ENCODE measurements at regions not wholly inside any gene's neighbourhood (a gene's known extent, or its start where the extent isn't known, plus 50 kb on each side); places are given as distances from the start of the nearest gene placed in this dataset.

GRCh38 chr6:44667668-44668390, 280.3 kb downstream of the CDC5L start:
- TF ChIP-seq JUND (IDR thresholded peaks at IDR 0.05; ENCODE audit: low read depth) = no peak
- in situ Hi-C loops (cut with HindIII; ENCODE audit: low pct_unique_long_range_greater_than_20kb, low sequenced_read_pairs) = no loop called here
- peak in 1 of 2 experiments; percentile 75 for DNase-seq (ENCODE audit: low read depth in 1 of 2, low spot score in 1 of 2)

- in situ Hi-C loops (cut with HindIII; ENCODE audit: low pct_unique_long_range_greater_than_20kb, low sequenced_read_pairs) = no loop called here
- TF ChIP-seq JUND (IDR thresholded peaks at IDR 0.05; ENCODE audit: low read depth) = no peak
- DNase-seq (ENCODE audit: low read depth in 1 of 2, low spot score in 1 of 2) = no peak
Measured at GRCh38 chr6:44668391-44668930, 281.0 kb downstream of the CDC5L start.

GRCh38 chr6:44668976-44669934, 281.7 kb downstream of the CDC5L start:
- no peak; the same call in 1 of the 2 replicates for TF ChIP-seq JUND (IDR thresholded peaks at IDR 0.05; ENCODE audit: low read depth)
- no peak for DNase-seq (ENCODE audit: low read depth in 1 of 2, low spot score in 1 of 2)
- in situ Hi-C loops (cut with HindIII; ENCODE audit: low pct_unique_long_range_greater_than_20kb, low sequenced_read_pairs) = no loop called here

- TF ChIP-seq JUND (IDR thresholded peaks at IDR 0.05; ENCODE audit: low read depth) = no peak
- DNase-seq (ENCODE audit: low read depth in 1 of 2, low spot score in 1 of 2) = no peak
- in situ Hi-C loops (cut with HindIII; ENCODE audit: low pct_unique_long_range_greater_than_20kb, low sequenced_read_pairs) = no loop called here
Measured at GRCh38 chr6:44670146-44670545, 282.6 kb downstream of the CDC5L start.

- in situ Hi-C loops (cut with HindIII; ENCODE audit: low pct_unique_long_range_greater_than_20kb, low sequenced_read_pairs) = no loop called here
- DNase-seq (ENCODE audit: low read depth in 1 of 2, low spot score in 1 of 2) = no peak
- TF ChIP-seq JUND (IDR thresholded peaks at IDR 0.05; ENCODE audit: low read depth) = no peak
Measured at GRCh38 chr6:44671333-44671732, 283.8 kb downstream of the CDC5L start.

GRCh38 chr6:44672086-44672485, 284.6 kb downstream of the CDC5L start:
- TF ChIP-seq JUND (IDR thresholded peaks at IDR 0.05; ENCODE audit: low read depth) = no peak
- no peak for DNase-seq (ENCODE audit: low read depth in 1 of 2, low spot score in 1 of 2)
- in situ Hi-C loops (cut with HindIII; ENCODE audit: low pct_unique_long_range_greater_than_20kb, low sequenced_read_pairs) = no loop called here

GRCh38 chr6:44672841-44673240, 285.3 kb downstream of the CDC5L start:
- no peak for TF ChIP-seq JUND (IDR thresholded peaks at IDR 0.05; ENCODE audit: low read depth)
- in situ Hi-C loops (cut with HindIII; ENCODE audit: low pct_unique_long_range_greater_than_20kb, low sequenced_read_pairs) = no loop called here
- DNase-seq (ENCODE audit: low read depth in 1 of 2, low spot score in 1 of 2) = no peak

- TF ChIP-seq JUND (IDR thresholded peaks at IDR 0.05; ENCODE audit: low read depth) = no peak
- in situ Hi-C loops (cut with HindIII; ENCODE audit: low pct_unique_long_range_greater_than_20kb, low sequenced_read_pairs) = no loop called here
- DNase-seq (ENCODE audit: low read depth in 1 of 2, low spot score in 1 of 2) = no peak
Measured at GRCh38 chr6:44674226-44675155, 287.0 kb downstream of the CDC5L start.

- no peak for DNase-seq (ENCODE audit: low read depth in 1 of 2, low spot score in 1 of 2)
- in situ Hi-C loops (cut with HindIII; ENCODE audit: low pct_unique_long_range_greater_than_20kb, low sequenced_read_pairs) = no loop called here
- no peak for TF ChIP-seq JUND (IDR thresholded peaks at IDR 0.05; ENCODE audit: low read depth)
Measured at GRCh38 chr6:44675449-44675848, 287.9 kb downstream of the CDC5L start.

GRCh38 chr6:44676246-44676790, 288.8 kb downstream of the CDC5L start:
- in situ Hi-C loops (cut with HindIII; ENCODE audit: low pct_unique_long_range_greater_than_20kb, low sequenced_read_pairs) = no loop called here
- no peak for TF ChIP-seq JUND (IDR thresholded peaks at IDR 0.05; ENCODE audit: low read depth)
- DNase-seq (ENCODE audit: low read depth in 1 of 2, low spot score in 1 of 2) = no peak

- TF ChIP-seq JUND (IDR thresholded peaks at IDR 0.05; ENCODE audit: low read depth) = no peak
- no peak for DNase-seq (ENCODE audit: low read depth in 1 of 2, low spot score in 1 of 2)
- in situ Hi-C loops (cut with HindIII; ENCODE audit: low pct_unique_long_range_greater_than_20kb, low sequenced_read_pairs) = no loop called here
Measured at GRCh38 chr6:44676826-44677433, 289.4 kb downstream of the CDC5L start.

Data from T47D (cell line).